ENCODE measurements at regions not wholly inside any gene's neighbourhood (a gene's known extent, or its start where the extent isn't known, plus 50 kb on each side); places are given as distances from the start of the nearest gene placed in this dataset.

DNA sequence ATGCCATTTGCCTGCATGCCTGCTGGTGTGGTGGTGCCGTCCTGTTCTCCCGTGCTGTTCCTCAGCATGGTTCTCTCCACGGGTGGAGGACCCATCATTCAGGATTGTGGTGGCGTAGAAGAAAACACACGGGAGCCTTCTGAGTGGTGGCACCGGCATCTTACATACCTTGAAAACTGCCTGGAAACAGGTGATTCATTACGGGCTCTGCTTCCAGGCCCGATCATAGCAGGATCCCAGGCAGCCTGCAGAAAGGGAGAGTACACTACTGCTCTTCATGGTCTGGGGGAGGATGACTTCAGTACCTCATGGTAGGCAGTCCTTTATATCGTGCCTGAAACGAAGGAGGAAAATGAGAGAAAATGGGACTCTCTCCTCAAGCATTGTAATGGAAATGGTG, 66.6 kb upstream of the KCNA5 start:
- TF ChIP-seq, protein P1, sequence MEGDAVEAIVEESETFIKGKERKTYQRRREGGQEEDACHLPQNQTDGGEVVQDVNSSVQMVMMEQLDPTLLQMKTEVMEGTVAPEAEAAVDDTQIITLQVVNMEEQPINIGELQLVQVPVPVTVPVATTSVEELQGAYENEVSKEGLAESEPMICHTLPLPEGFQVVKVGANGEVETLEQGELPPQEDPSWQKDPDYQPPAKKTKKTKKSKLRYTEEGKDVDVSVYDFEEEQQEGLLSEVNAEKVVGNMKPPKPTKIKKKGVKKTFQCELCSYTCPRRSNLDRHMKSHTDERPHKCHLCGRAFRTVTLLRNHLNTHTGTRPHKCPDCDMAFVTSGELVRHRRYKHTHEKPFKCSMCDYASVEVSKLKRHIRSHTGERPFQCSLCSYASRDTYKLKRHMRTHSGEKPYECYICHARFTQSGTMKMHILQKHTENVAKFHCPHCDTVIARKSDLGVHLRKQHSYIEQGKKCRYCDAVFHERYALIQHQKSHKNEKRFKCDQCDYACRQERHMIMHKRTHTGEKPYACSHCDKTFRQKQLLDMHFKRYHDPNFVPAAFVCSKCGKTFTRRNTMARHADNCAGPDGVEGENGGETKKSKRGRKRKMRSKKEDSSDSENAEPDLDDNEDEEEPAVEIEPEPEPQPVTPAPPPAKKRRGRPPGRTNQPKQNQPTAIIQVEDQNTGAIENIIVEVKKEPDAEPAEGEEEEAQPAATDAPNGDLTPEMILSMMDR (conservative IDR thresholded peaks at IDR 0.05 in 1 of 2, IDR thresholded peaks at IDR 0.05 in 1 of 2; ENCODE audit: low read depth in 1 of 2, low read length in 2 of 2): no peak
- TF ChIP-seq EZH2 (IDR thresholded peaks at IDR 0.05; ENCODE audit: low read length, missing control alignments): no peak

Data from fibroblast of lung (primary cell).